PC-3 (cell line): ENCODE measurements at regions not wholly inside any gene's neighbourhood (a gene's known extent, or its start where the extent isn't known, plus 50 kb on each side); places are given as distances from the start of the nearest gene placed in this dataset.
A peak's percentile ranks its signal among the peaks of the same experiment; 100 is the strongest.

Experiments used
- ATAC-seq: fragments of 200-7000 bp; cut with Tn5 transposase; 2 replicates; pipeline ENCODE4 v1.9.1; 2020; ENCODE audit warnings: mild to moderate bottlenecking, moderate library complexity
- BruUV-seq: library from RNA; stranded (reverse); fragments of 400-500 nt; replicated peaks from 2 replicates; lab custom pipeline; 2021; lab: Mats Ljungman, UMichigan
- CTCF ChIA-PET: fragments of 300-600 bp; sonication (Branson Sonifier 250); formaldehyde crosslinking; loops from one replicate; lab custom pipeline; 2022; ENCODE audit warnings: antibody characterized with exemption; lab: Charles Lee
- POLR2A ChIA-PET: fragments of 300-600 bp; sonication (Branson Sonifier 250); formaldehyde crosslinking; loops from one replicate; lab custom pipeline; 2022; ENCODE audit warnings: antibody characterized with exemption; ENCODE audit not compliant: unreplicated experiment; lab: Charles Lee
- DNase-seq: peaks from one replicate; pipeline ENCODE4 v3.0.0-alpha.2; 2015
- H2AFZ ChIP-seq: fragments of 300-600 bp; sonication (generic); 2 replicates; pipeline ENCODE4 v1.6.0; 2016; ENCODE audit warnings: antibody characterized with exemption, low read length
- H3F3A ChIP-seq: fragments of 300-600 bp; sonication (generic); one replicate; pipeline ENCODE4 v1.6.0; 2017; ENCODE audit warnings: antibody characterized with exemption, low read length, control low read depth, mild to moderate bottlenecking; ENCODE audit not compliant: unreplicated experiment
- H3K27ac ChIP-seq: fragments of 300-600 bp; sonication (generic); 2 replicates; pipeline ENCODE4 v1.5.1; 2016; ENCODE audit warnings: mild to moderate bottlenecking, low read length
- H3K27me3 ChIP-seq: fragments of 300-600 bp; sonication (generic); 2 replicates; pipeline ENCODE4 v1.6.1; 2016; ENCODE audit warnings: low read length, mixed read lengths
- H3K36me3 ChIP-seq: fragments of 300-600 bp; sonication (generic); 2 replicates; pipeline ENCODE4 v1.6.1; 2016; ENCODE audit warnings: low read depth, mixed run types, low read length, mixed read lengths
- H3K4me1 ChIP-seq: fragments of 300-600 bp; sonication (generic); 2 replicates; pipeline ENCODE4 v1.5.1; 2016; ENCODE audit warnings: low read length; ENCODE audit not compliant: insufficient read depth
- H3K4me2 ChIP-seq: fragments of 300-600 bp; sonication (generic); 2 replicates; pipeline ENCODE4 v1.6.0; 2016; ENCODE audit warnings: low read length
- H3K4me3 ChIP-seq: fragments of 300-600 bp; sonication (generic); 2 replicates; pipeline ENCODE4 v1.5.1; 2016; ENCODE audit warnings: mild to moderate bottlenecking, low read length, mixed read lengths
- H3K79me2 ChIP-seq: fragments of 300-600 bp; sonication (generic); 2 replicates; pipeline ENCODE4 v1.6.1; 2017; ENCODE audit warnings: low read length, mixed read lengths
- H3K9ac ChIP-seq: fragments of 300-600 bp; sonication (generic); 2 replicates; pipeline ENCODE4 v1.6.0; 2016; ENCODE audit warnings: mild to moderate bottlenecking, low read length
- H3K9me2 ChIP-seq: fragments of 300-600 bp; sonication (generic); replicated peaks from 2 replicates; pipeline ENCODE4 v1.6.1; 2016; ENCODE audit warnings: mixed run types, low read length, mixed read lengths
- H3K9me3 ChIP-seq: fragments of 300-600 bp; sonication (generic); 2 replicates; pipeline ENCODE4 v1.6.1; 2016; ENCODE audit warnings: low read length, mixed read lengths
- H4K20me1 ChIP-seq: fragments of 300-600 bp; sonication (generic); 2 replicates; pipeline ENCODE4 v1.6.1; 2016; ENCODE audit warnings: low read length, mixed read lengths
- EZH2 ChIP-seq: fragments of 300-600 bp; sonication (generic); IDR thresholded peaks from one replicate; pipeline ENCODE4 v1.6.1; 2017; ENCODE audit warnings: antibody characterized with exemption, mild to moderate bottlenecking, low read length; ENCODE audit not compliant: unreplicated experiment
- EZH2phosphoT487 ChIP-seq: fragments of 300-600 bp; sonication (generic); IDR thresholded peaks from 2 replicates; pipeline ENCODE4 v1.6.1; 2018; ENCODE audit warnings: mild to moderate bottlenecking, antibody characterized with exemption, low read length, borderline replicate concordance
- intact Hi-C: fragments of 100-400 bp; cut with micrococcal nuclease; formaldehyde crosslinking; loops from 2 replicates; pipeline ENCODE4 v1.9.0; 2023
- TF ChIP-seq, protein P1 (sequence below): fragments of 300-600 bp; sonication (generic); conservative IDR thresholded peaks from 2 replicates; pipeline ENCODE4 v1.5.1; 2017; ENCODE audit warnings: antibody characterized with exemption, low read depth, mild to moderate bottlenecking, low read length

DNA sequence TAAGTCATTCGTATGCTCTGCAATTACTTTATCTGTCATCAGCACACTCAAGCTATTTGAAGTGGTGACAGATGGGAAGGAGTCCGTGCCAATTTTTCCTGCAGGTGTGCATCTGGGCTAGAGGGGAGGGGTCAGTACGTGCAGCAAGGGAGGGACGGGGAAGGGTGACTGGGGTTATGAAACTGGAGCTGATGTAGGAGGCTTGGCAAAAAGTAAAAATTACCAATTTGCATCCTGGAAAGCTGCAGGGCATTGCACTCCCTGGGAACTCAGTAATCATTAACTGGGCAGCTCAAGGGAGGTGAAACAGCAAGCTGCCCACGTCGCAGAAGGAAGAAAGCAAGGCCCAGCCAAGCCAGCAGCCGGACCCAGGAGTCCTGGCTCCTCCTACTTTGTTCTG, 87.1 kb upstream of the TMEM45B start:
- Histone ChIP-seq H3K9ac (no peak overlapping the region), H3K79me2 (no peaks in the 10 kb centered on the region), H3K27ac (no peak overlapping the region), H3K4me3 (no peak overlapping the region), H3K27me3 (no peaks in the 10 kb centered on the region), H2AFZ (no peak overlapping the region), H3K9me2 (no peaks in the 10 kb centered on the region), H4K20me1 (no peaks in the 10 kb centered on the region), H3K36me3 (no peaks in the 10 kb centered on the region), H3F3A (no peaks in the 10 kb centered on the region), H3K9me3 (no peaks in the 10 kb centered on the region), H3K4me1 (peaks cover 48% of the 10 kb centered on the region), H3K4me2 (no peak overlapping the region)
- TF ChIP-seq EZH2phosphoT487 (no peak), EZH2 (no peak)
- TF ChIP-seq, protein P1, sequence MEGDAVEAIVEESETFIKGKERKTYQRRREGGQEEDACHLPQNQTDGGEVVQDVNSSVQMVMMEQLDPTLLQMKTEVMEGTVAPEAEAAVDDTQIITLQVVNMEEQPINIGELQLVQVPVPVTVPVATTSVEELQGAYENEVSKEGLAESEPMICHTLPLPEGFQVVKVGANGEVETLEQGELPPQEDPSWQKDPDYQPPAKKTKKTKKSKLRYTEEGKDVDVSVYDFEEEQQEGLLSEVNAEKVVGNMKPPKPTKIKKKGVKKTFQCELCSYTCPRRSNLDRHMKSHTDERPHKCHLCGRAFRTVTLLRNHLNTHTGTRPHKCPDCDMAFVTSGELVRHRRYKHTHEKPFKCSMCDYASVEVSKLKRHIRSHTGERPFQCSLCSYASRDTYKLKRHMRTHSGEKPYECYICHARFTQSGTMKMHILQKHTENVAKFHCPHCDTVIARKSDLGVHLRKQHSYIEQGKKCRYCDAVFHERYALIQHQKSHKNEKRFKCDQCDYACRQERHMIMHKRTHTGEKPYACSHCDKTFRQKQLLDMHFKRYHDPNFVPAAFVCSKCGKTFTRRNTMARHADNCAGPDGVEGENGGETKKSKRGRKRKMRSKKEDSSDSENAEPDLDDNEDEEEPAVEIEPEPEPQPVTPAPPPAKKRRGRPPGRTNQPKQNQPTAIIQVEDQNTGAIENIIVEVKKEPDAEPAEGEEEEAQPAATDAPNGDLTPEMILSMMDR, result no peak
- intact Hi-C loops, result no loop called here
- ChIA-PET POLR2A (no interaction called here), CTCF (no interaction called here)
- ATAC-seq (no peak), DNase-seq (peak; percentile 58)
- no TSS peak for BruUV-seq

DNA sequence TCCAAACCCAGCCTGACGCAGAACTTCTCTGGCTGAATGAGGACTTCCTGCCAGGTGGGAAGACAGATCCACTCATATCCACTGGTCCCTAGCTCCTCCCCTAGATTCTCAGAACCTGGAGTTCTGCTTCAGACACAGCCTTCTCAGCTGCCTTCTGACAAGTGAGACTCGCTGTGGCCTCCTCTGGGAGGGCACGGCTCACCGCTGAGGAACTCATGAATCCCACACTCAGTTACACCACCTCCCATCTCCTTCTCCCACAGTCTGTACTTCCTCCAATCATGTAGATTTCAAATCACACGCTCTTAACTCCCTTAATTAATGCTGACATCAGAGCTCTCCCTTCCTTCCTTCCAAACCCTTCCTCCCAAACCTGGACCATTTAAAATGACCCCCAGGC, 86.4 kb upstream of the TMEM45B start:
- Histone ChIP-seq H3K27ac (no peak overlapping the region), H2AFZ (no peak overlapping the region), H3K27me3 (no peaks in the 10 kb centered on the region), H3K9ac (no peak overlapping the region), H4K20me1 (no peaks in the 10 kb centered on the region), H3K4me1 (peaks cover 48% of the 10 kb centered on the region), H3K36me3 (no peaks in the 10 kb centered on the region), H3K4me3 (no peak overlapping the region), H3K9me2 (no peaks in the 10 kb centered on the region), H3F3A (no peaks in the 10 kb centered on the region), H3K4me2 (no peak overlapping the region), H3K79me2 (no peaks in the 10 kb centered on the region), H3K9me3 (no peaks in the 10 kb centered on the region)
- intact Hi-C loops, result no loop called here
- DNase-seq (no peak), ATAC-seq (no peak)
- ChIA-PET POLR2A (no interaction called here), CTCF (no interaction called here)
- no TSS peak for BruUV-seq
- TF ChIP-seq EZH2, result no peak
- TF ChIP-seq, protein P1, result no peak
- TF ChIP-seq EZH2phosphoT487, result no peak

- no peak for ATAC-seq
- no peaks in the 10 kb centered on the region for H3K9me2 ChIP-seq
- no peak overlapping the region for H3K4me3 ChIP-seq
- CTCF ChIA-PET, result no interaction called here
- no peaks in the 10 kb centered on the region for H3K9me3 ChIP-seq
- H3K79me2 ChIP-seq, result no peaks in the 10 kb centered on the region
- no peaks in the 10 kb centered on the region for H3K27me3 ChIP-seq
- H2AFZ ChIP-seq, result no peak overlapping the region
- BruUV-seq, result no TSS peak
- intact Hi-C loops, result no loop called here
- no peak overlapping the region for H3K4me2 ChIP-seq
- no peaks in the 10 kb centered on the region for H3K36me3 ChIP-seq
- no peaks in the 10 kb centered on the region for H4K20me1 ChIP-seq
- POLR2A ChIA-PET, result no interaction called here
- H3F3A ChIP-seq, result no peaks in the 10 kb centered on the region
- no peak overlapping the region for H3K9ac ChIP-seq
- TF ChIP-seq EZH2phosphoT487, result no peak
- no peak for TF ChIP-seq EZH2
- TF ChIP-seq, protein P1, result no peak
- peaks cover 43% of the 10 kb centered on the region for H3K4me1 ChIP-seq
- no peak overlapping the region for H3K27ac ChIP-seq
- DNase-seq, result no peak
Measured at GRCh38 chr11:129729823-129730222, 85.8 kb upstream of the TMEM45B start.
